ENCODE measurements at regions not wholly inside any gene's neighbourhood (a gene's known extent, or its start where the extent isn't known, plus 50 kb on each side); places are given as distances from the start of the nearest gene placed in this dataset.

DNA sequence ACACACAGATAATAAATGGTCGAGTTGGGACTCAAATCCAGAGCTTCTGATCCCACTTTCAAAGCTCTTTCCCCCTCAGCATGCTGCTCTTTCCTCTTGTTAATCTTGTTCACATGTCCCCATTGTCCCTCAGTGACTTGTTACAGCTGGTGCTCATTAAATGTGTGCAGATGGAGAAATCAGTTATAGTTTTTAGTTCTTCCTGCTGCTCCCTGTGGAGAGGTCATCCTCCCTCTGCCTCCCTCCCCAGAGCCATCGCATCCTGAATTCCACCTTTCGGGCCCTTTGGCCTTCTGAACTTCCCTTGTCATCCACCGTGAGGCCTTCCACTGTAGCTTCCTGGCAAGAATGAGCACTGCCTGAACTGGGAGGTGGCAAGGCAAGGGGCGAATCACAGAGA lies 179.6 kb downstream of the WSCD1 start:
- TF ChIP-seq POLR2A (IDR thresholded peaks at IDR 0.05): no peak
- TF ChIP-seq POLR2AphosphoS5 (IDR thresholded peaks at IDR 0.05; ENCODE audit: insufficient read depth in 1 of 2, low read depth in 1 of 2): no peak
- TF ChIP-seq, protein P1, sequence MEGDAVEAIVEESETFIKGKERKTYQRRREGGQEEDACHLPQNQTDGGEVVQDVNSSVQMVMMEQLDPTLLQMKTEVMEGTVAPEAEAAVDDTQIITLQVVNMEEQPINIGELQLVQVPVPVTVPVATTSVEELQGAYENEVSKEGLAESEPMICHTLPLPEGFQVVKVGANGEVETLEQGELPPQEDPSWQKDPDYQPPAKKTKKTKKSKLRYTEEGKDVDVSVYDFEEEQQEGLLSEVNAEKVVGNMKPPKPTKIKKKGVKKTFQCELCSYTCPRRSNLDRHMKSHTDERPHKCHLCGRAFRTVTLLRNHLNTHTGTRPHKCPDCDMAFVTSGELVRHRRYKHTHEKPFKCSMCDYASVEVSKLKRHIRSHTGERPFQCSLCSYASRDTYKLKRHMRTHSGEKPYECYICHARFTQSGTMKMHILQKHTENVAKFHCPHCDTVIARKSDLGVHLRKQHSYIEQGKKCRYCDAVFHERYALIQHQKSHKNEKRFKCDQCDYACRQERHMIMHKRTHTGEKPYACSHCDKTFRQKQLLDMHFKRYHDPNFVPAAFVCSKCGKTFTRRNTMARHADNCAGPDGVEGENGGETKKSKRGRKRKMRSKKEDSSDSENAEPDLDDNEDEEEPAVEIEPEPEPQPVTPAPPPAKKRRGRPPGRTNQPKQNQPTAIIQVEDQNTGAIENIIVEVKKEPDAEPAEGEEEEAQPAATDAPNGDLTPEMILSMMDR (IDR thresholded peaks at IDR 0.05): no peak

All from vagina (tissue), 2 donors.